GM23338 (cell line): ENCODE measurements at regions not wholly inside any gene's neighbourhood (a gene's known extent, or its start where the extent isn't known, plus 50 kb on each side); places are given as distances from the start of the nearest gene placed in this dataset.

ENCODE experiments used
- CTCF ChIP-seq, 2 experiments: fragments of 200-600 bp in 1 of 2; sonication (generic) in 1 of 2; conservative IDR thresholded peaks; 2 replicates each; pipeline versions ENCODE4 v1.5.1 to v1.6.1; 2016 to 2017; ENCODE audit warnings: antibody characterized with exemption in 2 of 2, low read depth in 2 of 2, mild to moderate bottlenecking in 2 of 2, moderate library complexity in 1 of 2
- EZH2 ChIP-seq: fragments of 200-600 bp; sonication (generic); IDR thresholded peaks from one replicate; pipeline ENCODE4 v1.8.0; 2017; ENCODE audit warnings: antibody characterized with exemption, mild to moderate bottlenecking, low read depth; ENCODE audit not compliant: unreplicated experiment

- TF ChIP-seq CTCF (conservative IDR thresholded peaks at IDR 0.05; ENCODE audit: low read depth in 2 of 2) (no peak), EZH2 (no peak)
These were observed 1088.7 kb downstream of the SUCLG1 start for GRCh38 chr2:83370419-83370762.
